IPS-11a (cell line): ENCODE measurements at regions not wholly inside any gene's neighbourhood (a gene's known extent, or its start where the extent isn't known, plus 50 kb on each side); places are given as distances from the start of the nearest gene placed in this dataset.

Experiments
- H3K4me3 ChIP-seq: one replicate; pipeline ENCODE4 v1.5.1; 2013; ENCODE audit warnings: low read depth, low read length, control low read depth

DNA sequence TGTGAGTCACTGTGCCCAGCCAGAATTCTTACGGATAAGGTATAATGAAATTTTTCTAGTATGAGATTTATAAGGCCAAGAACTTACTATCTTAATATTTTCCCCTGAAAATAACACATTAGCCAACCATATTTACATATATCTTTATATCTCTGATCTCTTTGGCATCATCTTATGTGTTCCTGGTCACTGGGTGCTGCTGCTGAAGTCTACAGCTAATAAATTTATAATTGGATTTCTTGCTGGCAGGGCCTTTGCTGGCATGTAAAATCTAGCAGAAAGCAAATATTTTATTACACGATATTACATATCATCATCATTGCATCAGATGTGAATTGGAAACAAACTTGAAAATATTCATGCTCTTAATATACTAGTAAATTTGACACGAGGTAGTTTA lies 590.7 kb downstream of the ANXA1 start:
- no peak overlapping the region for H3K4me3 ChIP-seq

DNA sequence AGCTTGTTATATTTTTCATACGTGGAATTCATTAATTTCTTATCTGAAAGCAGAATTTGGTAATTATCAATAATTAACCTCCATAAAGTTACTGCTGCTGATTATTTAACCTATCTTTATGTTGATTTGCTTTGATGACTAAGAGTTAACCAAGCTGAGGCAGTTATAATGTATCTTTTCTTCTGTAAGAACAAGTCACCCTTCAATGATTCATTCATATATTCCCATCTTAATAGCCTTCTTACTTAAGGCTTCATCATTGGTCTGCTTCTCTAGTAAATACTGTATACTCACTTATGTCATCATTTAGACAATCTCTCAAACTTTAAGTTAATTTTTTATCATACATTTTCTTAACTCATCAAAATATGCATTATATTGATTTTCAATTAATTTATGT lies 592.2 kb downstream of the ANXA1 start:
- no peak overlapping the region for H3K4me3 ChIP-seq

DNA sequence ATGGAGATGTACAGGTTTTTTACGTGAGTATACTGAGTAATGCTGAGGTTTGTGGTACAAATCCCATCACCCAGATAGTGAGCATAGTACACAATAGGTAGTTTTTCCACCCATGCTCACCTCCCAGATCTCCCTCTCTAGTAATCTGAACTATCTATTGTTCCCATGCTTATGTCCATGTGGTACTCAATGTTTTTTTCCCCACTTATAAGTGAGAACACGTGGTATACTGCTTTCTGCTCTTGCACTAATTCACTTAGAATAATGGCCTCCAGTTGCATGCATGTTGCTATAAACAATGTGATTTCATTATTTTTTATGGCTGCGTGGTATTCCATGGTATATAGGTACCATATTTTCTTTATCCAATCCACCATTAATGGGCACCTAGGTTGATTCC lies 593.9 kb downstream of the ANXA1 start:
- no peak overlapping the region for H3K4me3 ChIP-seq

DNA sequence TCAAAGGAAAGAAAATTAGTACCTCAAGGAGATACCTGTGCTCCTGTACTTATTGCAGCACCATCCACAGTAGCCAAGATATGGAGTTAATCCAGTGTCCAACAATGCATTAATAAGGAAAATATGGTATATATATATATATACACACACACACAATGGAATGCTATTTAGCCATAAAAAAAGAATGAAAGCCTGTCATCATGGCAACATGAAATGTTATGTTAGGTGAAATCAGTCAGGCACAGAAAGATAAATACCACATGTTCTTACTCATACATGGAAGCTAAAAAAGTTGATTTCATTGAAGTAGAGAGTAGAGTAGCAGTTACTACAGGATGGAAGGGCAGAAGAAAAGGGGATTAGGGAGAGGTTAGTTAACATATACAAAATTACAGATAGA lies 601.5 kb downstream of the ANXA1 start:
- H3K4me3 ChIP-seq = no peak overlapping the region

DNA sequence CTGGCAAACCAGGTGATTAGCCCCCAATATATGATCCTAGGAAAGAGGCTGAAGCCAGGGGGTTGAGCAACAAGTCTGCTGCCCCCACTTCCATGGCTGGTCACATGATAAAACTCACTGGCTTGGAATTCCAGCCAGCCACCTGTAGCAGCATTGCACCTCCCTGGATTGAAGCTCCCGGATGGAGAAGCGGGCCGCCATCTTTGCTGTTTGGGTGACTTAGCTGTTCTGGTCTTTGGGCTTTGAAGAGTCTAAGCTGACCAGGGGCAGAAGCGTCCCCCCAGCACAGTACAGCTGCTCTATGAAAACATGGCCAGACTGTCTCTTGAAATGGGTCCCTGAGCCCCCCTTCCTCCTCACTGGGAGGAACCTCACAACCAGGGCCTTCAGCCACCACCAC lies 610.2 kb downstream of the ANXA1 start:
- no peak overlapping the region for H3K4me3 ChIP-seq

DNA sequence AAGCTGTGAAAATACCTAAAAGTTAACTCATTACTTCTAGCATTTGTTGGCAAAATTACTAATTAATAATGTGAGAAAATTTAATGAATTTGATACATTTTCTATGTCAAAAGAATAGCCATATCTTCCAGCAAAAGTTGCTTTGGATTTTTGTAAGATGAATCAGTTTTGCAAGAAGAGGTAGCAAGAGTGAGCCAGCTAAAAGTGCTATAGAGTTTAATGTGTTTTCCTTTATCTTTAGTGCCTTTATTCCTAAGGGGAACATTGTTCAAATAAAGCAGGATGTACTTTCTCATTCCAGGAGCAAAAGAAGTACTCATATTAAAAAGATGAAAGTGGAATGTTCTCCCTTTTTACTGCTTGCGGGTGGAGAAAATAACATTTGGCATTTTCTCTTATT lies 622.2 kb downstream of the ANXA1 start:
- H3K4me3 ChIP-seq = no peak overlapping the region

DNA sequence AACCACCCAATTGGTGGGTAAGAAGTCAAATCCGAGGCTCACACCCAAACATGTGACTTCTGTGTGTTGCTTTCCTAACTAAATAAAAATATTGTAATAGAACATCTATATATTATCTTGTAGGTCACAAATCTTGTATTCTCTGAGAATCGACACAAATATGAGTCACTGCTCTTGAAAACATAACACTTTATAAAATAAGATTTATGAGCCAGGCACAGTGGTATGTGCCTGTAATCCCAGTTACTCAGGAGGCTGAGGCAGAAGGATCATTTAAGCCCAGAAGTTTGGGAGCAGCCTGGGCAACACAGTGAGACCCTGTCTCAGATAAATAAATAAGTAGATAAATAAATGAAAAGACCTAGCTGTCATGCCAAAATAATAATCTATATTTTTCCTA lies 624.1 kb downstream of the ANXA1 start:
- no peak overlapping the region for H3K4me3 ChIP-seq

DNA sequence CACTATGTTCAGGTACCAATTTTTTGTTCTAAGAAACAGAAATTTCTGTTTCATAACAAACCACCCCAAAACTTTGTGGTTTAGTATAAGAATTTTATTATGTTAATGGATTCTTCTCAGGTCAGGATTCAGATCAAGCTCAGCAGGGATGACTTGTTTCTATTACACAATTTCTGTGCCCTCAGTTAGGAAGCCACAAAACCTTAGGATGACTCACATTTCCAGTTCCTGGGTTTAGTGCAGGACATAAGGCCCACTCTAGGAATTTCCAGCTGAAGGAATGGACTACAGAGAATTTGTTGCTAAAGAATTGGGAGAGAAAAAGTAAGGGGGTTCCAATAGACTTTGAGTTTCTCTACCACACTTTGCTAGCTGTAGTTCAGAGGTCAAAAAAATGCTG lies 629.3 kb downstream of the ANXA1 start:
- H3K4me3 ChIP-seq = no peak overlapping the region

DNA sequence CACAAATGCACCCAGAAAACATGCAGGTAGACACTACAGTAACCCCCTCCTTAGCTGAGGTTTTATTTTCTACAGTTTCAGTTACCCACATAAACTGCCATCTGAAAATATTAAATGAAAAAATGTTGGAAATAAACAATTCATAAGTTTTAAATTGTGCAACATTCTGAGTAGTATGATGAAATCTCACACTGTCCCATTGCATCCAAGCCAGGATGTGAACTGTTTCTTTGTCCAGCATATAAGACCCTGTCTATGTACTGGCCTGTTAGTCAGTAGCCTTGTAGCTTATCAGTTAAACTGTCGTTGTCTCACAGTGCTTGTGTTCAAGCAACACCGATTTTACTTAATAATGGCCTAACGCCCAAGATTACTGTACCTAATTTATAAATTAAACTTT lies 630.5 kb downstream of the ANXA1 start:
- no peak overlapping the region for H3K4me3 ChIP-seq

DNA sequence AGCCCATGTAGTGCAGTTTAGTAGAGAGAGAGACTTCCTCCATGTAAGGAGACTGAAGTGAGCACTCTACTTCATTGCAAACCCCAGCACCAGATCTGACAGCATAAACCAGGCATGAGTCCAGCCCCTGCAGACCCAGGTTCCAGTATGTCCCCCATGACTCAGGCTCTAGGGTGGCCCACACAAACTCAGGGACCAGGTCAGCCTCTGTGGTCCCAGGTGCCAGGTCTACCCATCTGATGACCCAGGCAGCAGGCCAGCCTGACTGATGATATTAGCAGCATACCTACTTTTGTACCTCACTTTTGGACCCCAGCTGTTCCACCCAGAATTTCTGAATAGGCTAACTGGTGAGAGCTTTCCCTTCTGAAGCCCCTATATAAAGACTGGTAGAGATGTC lies 647.8 kb downstream of the ANXA1 start:
- H3K4me3 ChIP-seq = no peak overlapping the region

DNA sequence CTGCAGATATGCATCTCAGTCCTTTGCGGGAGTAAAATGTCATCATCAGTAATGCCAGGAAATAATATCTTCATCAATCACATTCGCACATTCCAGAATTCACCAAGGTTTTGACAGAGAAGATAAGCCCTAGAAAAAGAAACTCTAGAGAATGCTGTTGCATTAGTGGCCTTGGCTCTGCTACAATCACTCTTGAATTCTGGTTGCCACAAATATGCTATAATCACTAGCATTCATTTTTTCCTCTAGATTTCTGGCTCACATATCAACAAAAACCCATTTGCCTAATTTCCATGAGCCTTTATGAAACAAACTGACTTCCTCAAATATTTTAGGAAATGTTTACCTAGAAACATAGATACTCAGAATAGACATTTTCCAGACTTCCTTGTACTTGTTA lies 653.4 kb downstream of the ANXA1 start:
- no peak overlapping the region for H3K4me3 ChIP-seq

DNA sequence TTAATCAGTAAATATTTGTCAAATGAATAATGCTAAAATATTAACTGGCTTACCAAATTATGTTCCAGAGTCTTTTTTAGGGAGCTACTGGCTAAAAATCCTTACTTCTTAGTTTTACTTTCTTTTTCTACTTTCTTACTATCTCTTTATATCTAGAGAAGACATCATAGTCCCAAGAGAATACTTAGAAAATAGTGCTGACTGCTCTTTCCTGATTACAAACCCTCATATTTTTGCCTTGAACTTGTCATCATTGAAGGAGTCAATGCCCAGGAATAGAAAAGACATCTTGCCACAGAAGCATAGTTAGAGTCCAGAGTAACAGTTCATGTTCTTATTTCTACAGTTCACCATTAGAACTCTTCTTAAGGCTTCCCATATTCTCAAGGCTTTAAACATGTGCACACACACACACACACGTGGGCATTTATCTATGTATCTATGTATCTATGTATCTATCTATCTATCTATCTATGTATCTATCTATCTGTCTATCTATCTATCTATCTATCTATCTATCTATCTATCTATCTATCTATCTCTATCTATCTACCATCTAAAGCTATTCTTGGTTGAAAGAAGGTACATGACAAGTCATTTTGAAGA lies 654.3 kb downstream of the ANXA1 start:
- no peak overlapping the region for H3K4me3 ChIP-seq

DNA sequence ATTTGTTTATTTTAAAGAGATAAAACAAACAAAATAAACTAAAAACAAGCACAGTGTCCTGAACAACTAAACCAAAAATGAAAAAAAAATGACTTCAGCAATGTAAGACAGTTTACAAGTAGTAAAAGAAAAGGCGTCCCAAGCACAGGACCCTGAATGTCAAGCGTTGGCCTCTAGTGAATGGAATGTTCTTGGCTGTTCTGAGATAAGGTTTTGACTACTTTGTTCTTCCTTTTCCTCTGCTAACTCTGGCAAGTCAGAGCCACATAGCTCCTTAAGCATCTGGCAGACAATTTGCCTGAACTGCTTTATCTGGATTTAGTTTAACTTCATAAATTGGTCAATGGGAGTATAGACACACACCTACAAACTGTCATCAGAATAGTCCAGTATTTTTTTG lies 655.2 kb downstream of the ANXA1 start:
- H3K4me3 ChIP-seq = no peak overlapping the region

DNA sequence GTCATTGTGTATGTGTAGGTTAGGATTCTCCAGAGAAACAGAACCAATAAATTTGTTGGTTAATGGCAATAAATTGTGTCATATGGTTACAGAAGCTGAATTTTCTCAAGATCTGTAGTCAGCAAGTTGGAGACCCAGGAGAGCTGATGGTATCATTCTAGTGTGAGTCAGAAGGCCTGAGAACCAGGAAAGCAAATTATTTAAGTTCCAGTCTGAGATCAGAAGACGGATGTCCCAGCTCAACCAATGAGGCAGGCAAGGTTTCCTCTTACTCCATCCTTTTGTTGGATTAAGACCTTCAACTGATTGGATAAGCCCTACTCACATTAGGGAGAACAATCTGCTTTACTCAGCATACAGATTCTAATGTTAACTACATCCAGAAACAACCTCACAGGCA lies 656.3 kb downstream of the ANXA1 start:
- no peak overlapping the region for H3K4me3 ChIP-seq

DNA sequence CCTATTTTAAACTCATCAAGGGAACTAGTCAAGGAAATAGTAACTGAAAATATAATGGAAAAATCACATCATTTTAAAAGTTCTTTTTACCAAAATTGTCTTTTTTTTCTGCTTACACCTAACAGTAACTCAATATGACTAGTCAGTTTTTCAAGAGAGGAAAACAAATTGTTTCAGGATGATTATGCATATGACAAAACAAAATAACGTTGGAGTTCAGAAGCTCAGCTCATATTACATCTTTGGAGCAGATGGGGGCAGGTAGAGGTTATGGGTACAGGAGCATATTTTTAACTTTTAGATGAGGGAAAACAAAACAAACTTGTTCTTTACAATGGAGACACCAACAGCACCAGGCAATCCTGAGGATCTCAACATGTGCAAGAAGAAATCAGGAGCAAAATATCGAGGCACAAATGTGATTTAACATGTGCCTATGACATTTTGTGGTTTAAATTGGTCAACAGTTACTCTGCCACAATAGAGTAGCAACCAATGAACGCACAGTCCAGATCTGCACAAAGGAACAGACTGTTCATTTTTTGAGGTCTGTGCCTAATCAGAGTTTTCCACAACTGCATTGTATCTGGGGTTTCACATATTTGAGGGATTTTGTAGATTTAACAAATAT lies 659.0 kb downstream of the ANXA1 start:
- no peak overlapping the region for H3K4me3 ChIP-seq

DNA sequence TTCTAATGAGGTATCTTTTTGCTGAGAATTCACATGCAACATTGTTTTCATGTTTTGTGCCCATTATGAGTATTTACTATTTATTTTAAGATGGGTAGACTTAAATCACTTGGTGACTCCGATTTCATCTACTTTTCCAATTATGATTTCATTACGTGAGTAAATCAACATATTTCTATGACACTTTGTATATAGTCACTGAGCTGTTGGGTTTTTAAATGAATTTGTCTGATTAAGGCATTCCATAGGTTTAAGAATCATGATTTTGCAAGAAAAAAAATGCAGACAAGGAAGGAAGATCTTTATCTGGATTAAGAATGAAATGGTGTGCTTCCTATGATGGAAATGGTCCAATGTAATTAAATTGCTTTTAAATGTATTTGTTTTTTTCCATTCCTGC lies 661.9 kb downstream of the ANXA1 start:
- H3K4me3 ChIP-seq = no peak overlapping the region

DNA sequence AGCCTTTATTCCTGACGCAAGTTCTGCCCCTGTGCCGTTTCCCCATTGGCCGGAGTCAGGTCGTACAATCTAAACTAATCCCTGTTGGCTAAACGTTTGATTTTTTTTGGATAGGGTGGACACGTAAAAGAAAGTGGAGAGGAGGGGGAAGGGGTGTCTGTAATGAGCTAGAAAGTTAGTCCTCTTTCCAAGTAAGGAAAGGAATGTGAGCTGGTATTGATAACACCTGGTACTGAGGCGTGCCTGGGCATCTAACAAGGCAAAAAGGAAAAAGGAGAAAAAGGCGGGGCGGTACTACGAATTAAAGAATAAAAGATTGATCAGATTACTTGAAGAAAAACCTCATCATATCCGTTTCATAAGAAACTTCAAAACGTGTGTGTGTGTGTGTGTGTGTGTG lies 665.2 kb downstream of the ANXA1 start:
- H3K4me3 ChIP-seq = no peak overlapping the region

DNA sequence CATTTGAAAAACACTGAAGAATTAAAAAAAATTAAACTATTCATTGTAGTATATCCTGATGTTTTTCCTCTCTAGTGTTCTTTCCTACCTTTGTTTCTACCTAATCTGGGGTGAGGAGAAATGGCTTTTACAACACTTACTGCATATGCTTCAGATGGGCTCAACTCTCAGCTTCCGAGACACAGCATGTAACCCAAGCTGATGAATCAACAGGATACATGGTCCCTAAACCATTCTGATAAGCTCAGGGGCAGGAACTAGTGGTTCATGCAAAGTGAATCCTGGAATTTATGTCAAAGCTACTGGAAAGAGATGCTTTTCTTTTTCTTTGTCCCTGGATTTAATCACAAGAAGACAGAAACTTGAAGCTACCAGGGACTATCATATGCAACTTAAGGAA lies 672.5 kb upstream of the RORB start:
- no peak overlapping the region for H3K4me3 ChIP-seq

DNA sequence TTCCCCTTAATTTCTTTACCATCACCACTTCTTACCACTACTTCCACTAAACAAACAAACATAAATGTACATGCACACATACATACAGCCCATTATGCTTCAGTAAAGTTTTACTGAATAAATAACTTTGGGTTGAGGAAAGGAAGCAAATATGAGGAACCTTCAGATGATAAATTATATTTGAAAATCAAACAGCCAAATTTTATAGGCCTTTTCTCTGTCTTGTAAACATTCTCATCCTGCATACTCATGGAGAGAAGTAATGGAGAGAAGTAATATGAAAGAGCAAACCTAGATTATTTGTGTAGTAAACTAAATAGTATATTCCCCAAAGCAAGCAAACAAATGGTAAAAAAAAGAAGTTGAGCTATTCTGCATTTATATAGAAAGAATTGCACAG lies 658.3 kb upstream of the RORB start:
- no peak overlapping the region for H3K4me3 ChIP-seq

DNA sequence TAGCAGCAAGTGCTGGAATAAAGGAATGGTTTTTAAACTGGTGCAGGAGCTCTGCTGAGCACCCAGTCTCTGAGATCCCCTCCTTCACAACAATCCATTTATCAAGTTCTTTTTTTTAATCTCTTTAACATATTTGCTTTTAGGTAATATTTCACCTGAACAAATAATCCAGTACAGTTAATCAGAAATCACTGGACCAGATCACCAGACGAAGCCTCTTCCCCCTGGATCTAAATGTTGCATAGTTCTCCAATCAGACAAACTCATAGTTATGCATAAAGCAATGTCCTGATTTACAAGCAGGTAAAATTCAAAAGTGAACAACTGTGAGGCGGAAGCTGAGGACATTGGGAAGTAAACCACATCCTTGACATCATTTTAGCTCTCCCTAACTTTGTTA lies 657.7 kb upstream of the RORB start:
- no peak overlapping the region for H3K4me3 ChIP-seq

DNA sequence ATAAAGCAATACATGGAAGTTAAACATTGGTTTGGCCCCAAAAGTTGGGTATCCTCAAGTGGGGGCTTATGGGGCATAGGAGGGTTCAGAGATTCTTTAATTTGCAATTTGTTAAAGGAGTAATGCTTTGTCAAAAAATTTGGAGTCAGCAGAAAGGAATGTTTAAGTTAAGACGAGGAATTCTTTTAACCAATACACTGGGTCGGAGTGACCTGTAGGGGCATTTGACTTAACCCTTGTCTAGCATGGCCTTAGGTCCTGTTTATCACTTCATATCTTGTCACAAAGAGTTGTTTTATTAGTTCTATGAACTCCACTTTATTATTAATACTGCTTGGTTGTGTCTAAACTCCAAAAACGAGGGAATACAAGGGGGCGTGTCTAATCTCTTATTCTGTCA lies 656.1 kb upstream of the RORB start:
- no peak overlapping the region for H3K4me3 ChIP-seq

DNA sequence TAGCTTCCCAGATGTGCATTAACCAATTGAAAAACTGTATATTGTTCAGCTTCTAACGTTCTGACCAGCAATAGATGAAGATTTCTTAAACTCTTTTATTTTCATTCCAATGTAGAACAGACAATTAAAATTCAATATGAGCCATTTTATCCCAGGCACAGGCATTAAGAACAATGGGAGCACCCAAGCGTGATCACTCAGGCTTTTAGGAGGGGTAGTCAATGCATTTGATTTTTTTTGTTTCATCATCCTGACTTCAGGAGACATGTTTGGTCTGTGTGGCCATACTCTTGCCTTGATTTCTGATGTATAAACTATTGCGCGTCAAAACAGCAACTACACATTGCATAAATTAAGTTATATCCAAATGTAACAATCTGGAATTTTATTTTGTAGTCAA lies 653.0 kb upstream of the RORB start:
- no peak overlapping the region for H3K4me3 ChIP-seq

DNA sequence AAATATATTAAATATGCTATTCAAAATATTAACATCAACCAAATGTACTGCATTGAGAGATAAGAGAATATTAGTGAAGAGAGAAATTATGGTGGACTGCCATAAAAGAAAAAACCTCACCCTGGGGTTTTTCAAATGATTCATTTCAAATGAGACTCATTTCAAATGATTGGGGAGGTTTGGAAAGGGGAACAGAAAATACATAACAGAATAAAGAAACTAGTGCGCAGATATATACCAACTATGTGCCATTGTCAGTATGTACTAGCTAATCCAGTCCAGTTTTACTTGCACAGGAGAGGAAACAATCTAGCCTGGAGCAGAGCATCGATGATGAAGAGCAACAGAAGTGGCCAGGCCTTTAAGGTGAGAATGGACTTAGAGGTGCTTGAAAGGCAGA lies 651.6 kb upstream of the RORB start:
- H3K4me3 ChIP-seq = no peak overlapping the region
